ENCODE measurements at regions not wholly inside any gene's neighbourhood (a gene's known extent, or its start where the extent isn't known, plus 50 kb on each side); places are given as distances from the start of the nearest gene placed in this dataset.

GRCh38 chr1:212556822-212557549 lies 51.6 kb upstream of the ATF3 start:
- intact Hi-C loops (cut with DNase I), result no loop called here
- DNase-seq (no peak), ATAC-seq (no peak)

DNA sequence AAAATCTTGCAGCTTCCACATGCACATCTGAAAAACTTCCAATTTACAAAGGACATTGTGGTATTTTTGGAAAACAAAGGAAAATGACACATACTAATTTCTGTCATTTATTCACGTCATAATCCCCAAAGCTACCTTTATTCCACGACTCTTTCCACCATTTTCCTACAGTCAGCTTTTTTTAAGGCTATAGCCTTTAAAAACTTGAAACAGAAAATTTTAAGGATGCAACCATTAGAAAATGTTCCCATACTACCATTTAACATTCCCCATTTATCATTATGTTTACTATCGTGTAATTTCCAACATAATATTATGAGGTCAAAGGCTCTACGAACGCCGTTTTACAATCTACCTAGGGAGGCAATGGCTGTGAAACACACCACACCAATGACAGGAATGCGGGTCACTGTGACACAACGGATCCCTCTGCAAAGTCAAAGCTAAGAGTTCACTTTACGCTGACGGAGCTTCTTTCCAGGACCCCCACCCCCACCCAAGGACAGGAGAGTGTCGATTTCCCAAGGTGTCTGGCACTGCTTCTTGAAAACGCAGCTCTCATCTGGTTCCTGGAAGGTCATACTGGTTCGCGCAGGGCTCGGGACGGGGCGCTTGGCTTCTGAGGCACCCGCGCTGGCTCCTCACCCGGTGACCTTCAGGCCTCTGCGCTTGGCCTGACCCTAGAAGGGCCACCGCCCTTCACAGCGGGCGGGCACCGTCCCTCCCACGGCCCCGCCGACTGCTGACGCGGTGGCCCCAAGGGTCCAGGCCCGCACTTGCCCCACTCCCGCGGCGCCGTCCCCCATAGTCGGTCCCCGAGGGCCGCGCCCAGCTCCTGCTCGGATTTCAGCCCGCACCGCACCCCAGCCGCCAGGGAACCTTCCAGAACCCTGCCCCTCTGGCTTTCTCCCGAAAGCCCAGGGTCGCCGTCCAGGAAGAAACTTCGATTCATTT lies 50.5 kb upstream of the ATF3 start:
- ATAC-seq, result peak; percentile 62 to 75
- intact Hi-C loops (cut with DNase I), result no loop called here
- DNase-seq, result peak; percentile 69

- ATAC-seq, result peak; percentile 95 to 98
- peak; percentile 94 for DNase-seq
- intact Hi-C loops (cut with DNase I), result no loop called here
These were observed 49.7 kb upstream of the ATF3 start for GRCh38 chr1:212558693-212559480.

Measured in left cardiac atrium (tissue), 4 donors.